ENCODE measurements at regions not wholly inside any gene's neighbourhood (a gene's known extent, or its start where the extent isn't known, plus 50 kb on each side); places are given as distances from the start of the nearest gene placed in this dataset.
"Not testable (repeated sequence)": the region's sequence is repeated elsewhere in the genome, so short reads cannot be mapped to it uniquely, and the experiment has no call there.

DNA sequence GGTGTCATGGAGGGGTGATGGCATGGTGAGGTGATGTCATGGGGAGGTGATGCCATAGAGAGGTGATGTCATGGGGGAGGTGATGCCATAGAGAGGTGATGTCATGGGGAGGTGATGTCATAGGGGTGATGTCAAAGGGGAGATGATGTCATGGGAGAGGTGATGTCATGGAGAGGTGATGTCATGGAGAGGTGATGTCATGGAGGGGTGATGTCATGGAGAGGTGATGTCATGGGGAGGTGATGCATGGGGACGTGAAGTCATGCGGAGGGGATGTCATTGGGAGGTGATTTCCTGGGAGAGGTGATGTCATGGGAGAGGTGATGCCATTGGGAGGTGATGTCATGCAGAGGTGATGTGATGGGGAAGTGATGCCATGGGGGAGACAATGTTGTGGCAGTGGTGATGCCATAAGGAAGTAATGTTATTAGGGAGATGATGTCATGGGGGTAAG lies 92.1 kb upstream of the C1orf174 start:
- DNase-seq (ENCODE audit: low read depth in 2 of 2) = peak in 1 of 2 donors; percentile 2

GRCh38 chr1:3992746-3993145 lies 92.7 kb upstream of the C1orf174 start:
- no peak for DNase-seq (ENCODE audit: low read depth in 2 of 2)

GRCh38 chr1:3993619-3994375 lies 93.7 kb upstream of the C1orf174 start:
- no peak for DNase-seq (ENCODE audit: low read depth in 2 of 2)

GRCh38 chr1:3995141-3995780 lies 95.2 kb upstream of the C1orf174 start:
- DNase-seq (ENCODE audit: low read depth in 2 of 2) = no peak

DNA sequence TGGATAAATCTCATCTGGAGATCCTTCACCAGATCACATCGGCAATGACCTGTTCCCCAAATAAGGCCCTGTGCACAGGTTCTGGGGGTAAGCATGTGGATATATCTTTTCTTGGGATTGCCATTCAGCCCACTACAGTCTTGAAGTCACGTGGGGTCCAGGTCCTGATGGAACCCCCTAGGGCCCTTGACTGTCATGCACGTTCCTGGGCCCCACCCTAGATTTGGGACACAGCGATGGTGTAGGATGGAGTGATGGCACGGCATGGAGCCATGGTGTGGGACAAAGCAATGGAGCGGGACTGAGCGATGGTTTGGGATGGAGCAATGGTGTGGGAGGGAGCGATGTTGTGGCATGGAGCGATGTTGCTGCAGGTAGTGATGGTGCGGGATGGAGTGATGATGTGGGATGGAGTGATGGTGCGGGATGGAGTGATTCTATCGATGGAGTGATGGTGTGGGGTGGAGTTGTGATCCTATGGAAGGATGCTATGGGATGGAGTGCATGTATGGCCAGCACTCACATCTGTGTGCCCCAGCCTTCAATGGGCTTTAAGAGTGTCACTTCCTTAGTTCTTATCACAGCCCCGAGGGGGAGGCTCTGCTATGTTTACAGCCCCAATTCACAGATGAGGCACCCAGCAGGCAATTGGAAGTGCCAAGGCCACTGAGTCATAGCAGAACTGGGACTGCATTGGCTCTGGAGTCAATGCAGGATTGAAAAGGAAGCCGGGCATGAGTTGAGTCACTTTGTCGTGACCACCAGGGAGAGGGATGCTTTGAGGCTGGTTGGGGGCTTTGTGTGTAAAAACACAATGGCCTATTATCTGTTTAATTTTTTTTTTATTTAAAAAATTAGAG lies 97.0 kb upstream of the C1orf174 start:
- no peak for DNase-seq (ENCODE audit: low read depth in 2 of 2)

DNA sequence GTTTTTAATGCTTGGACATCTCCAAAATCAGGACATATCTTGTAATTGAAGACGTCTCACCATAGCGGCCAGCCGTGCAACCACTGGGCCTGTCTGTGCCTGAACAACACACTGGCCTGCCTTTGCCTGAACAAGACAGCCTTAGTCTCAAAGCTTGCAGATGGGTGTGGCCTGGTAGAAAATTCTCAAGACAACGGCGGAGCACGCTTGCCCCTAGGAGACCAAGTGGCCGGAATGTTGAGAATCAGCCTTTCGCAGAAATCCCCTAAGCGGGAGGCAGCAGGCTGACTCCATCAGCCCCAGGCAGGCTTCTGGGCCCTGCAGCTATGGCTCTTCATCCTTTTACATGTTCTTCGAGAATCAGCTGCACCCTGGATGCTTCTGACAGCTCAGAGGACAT lies 98.0 kb upstream of the C1orf174 start:
- no peak for DNase-seq (ENCODE audit: low read depth in 2 of 2)

GRCh38 chr1:3999514-3999913 lies 99.4 kb upstream of the C1orf174 start:
- DNase-seq (ENCODE audit: low read depth in 2 of 2) = not testable (repeated sequence)

DNA sequence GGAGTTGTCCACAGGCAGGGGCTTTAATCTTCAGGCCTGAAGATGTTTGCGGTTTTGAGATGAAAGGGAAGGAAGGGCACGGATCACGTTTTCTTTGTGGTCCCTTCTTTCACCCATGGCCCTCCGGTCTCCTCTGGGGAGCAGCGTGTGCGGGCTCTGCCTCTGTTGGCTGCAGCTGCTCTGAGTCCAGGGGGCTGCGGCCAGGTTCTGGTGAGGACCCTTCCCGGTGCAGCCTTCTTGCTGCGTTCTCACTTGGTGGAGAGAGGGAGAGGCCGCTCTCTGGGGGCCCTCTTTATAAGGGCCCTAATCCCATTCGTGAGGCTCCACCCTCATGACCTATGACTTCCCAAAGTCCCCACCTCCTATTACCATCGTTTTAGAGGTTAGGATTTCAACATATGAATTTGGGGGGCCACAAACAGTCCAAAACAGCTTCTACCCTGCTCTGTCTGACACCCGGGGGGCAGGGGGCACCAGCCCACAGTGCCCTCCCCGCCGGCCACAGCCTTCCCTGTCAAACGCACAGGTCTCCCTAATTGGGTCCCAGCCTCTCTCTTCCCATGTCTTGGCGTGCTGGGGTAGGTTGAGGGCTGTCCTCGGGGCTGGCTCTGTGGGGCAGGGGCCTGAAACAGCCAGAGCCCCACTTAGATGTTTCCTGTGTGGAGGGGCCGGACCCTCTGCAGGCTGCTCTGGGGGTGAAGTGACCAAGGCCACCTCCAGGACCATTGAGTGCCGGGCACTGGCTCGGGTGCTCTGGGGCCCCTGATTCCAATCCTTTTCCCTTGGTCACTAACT lies 100.1 kb upstream of the C1orf174 start:
- no peak for DNase-seq (ENCODE audit: low read depth in 2 of 2)

GRCh38 chr1:4000811-4001251 lies 100.8 kb upstream of the C1orf174 start:
- no peak for DNase-seq (ENCODE audit: low read depth in 2 of 2)

- DNase-seq (ENCODE audit: low read depth in 2 of 2) = no peak
Observed at GRCh38 chr1:4001461-4001860, 101.4 kb upstream of the C1orf174 start.

GRCh38 chr1:4002061-4002521 lies 102.0 kb upstream of the C1orf174 start:
- DNase-seq (ENCODE audit: low read depth in 2 of 2) = no peak

DNA sequence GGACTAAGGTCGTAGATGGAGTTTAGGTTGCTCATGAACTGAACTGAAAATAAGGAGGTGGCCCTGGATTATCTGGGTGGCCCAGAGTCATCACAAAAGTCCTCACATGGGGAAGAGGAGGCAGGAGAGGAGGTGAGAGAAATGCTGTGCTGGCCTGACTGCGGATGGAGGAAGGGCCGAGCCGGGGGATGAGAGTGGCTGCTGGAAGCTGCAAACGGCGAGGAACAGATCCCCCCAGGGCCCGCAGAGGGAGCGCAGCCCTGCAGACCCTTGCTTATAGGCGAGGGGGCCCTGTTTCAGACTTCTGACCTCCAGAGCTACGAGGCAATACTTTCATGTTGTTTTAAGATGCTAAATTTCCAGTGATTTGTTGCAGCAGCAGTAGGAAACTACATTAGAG lies 102.7 kb upstream of the C1orf174 start:
- no peak for DNase-seq (ENCODE audit: low read depth in 2 of 2)

- no peak for DNase-seq (ENCODE audit: low read depth in 2 of 2)
Observed at GRCh38 chr1:4003846-4004505, 103.9 kb upstream of the C1orf174 start.

DNA sequence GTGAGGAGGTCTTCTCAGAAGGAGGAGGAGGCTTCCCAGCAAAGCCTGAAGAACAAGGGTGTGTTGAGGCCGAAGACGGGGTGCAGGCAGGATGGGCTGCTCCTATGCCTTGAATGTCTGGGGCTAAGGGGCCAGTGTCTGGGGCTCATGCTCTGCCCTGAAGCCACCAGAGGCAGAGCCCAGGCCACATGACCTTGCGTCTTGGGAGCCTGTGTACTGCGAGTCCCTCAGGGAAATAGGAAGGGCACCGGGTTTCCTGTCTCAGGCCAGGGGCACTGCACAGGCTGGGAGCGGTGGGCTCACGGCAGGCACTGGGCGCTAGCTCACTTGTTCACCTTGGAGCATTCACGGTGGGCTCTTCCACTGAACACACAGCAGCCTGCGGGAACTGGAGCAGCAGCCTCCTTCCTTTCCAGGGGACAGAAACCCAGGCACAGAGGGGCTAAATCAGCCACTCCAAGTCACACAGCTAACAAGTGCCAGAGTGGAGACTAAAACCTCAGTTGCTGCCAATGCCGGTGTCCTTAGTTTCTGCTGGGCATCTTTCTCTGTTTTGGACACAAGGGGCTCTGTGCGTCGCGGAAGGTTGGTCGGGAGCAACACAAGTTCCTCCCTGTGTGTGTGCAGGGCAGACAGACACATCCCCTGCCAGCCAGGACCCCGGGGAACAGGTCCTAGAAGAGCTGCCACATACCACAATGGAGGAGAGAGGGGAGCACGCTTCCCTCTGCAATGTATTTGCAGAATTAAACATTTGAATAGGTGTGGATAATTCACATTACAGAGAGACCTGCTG lies 104.8 kb upstream of the C1orf174 start:
- DNase-seq (ENCODE audit: low read depth in 2 of 2) = no peak

- no peak for DNase-seq (ENCODE audit: low read depth in 2 of 2)
Observed at GRCh38 chr1:4005431-4005830, 105.4 kb upstream of the C1orf174 start.

DNA sequence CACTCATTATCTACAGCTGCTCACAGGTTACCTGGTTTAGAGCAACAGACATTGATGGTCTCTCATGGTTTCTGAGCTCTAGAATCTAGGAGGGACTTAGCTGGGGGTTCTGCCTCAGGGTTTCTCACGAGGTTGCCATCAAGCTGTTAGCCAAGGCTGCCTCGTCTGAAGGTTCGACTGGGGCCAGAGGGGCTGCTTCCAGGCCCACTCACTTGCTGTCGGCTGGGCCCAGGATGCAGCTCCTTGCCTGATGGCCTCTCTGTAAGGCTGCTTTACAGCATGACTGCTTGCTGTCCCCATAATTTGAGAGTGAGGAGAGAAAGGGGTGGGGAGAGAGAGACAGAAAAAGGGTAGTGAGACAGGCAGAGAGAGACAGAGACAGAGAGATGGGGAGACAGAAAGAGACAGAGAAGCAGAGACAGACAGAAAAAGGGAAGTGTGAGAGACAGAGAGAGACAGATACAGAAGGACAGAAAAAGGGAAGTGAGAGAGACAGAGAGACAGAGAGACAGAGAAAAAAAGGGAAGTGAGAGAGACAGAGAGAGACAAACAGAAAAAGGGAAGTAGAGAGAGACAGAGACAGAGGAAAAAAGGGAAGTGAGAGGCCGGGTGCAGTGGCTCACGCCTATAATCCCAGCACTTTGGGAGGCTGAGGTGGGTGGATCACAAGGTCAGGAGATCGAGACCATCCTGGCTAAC lies 106.8 kb upstream of the C1orf174 start:
- DNase-seq (ENCODE audit: low read depth in 2 of 2) = no peak

- no peak for DNase-seq (ENCODE audit: low read depth in 2 of 2)
Observed at GRCh38 chr1:4010284-4010683, 110.2 kb upstream of the C1orf174 start.

DNA sequence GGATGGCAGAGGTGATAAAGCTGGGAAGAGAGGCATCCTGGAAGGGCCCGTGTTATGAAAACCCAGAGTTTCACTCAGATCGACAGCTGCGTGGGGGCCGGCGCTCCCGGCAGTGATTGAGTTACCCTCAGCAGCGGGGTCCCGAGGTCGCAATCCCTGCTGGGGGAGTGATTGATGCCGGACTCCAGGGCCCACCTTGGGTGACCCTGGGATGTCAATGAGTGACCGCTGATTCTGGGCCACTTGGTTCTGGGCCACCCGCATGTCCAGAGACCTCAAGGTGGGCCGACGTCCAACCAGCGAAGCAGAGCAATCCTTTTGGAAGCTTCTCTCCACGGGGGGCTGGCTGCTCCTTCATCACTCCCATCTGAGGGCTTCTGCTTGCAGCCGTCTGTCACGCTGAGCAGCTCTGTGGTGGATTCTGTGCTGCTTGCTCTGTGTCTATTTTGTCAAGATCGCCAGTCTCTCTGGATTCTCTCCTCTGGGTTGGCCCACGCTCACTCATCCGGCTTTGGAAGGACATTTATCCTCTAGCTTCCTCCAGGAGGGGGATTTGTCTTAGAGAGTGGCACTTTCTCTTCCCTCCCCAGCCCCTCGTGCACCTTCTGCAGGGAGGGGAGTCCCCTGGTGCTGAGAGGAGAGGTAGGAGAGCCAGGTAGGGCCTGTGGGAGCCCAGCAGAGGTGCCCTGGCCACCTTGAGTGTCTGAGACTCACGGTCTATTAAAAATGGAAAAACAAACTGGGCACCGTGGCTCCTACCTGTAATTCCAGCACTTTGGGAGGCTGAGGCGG lies 110.9 kb upstream of the C1orf174 start:
- DNase-seq (ENCODE audit: low read depth in 2 of 2) = no peak
